ENCODE measurements at regions not wholly inside any gene's neighbourhood (a gene's known extent, or its start where the extent isn't known, plus 50 kb on each side); places are given as distances from the start of the nearest gene placed in this dataset.
"Not testable (repeated sequence)": the region's sequence is repeated elsewhere in the genome, so short reads cannot be mapped to it uniquely, and the experiment has no call there.

GRCh38 chr1:31485166-31485565 lies 72.2 kb downstream of the SERINC2 start:
- H3F3A ChIP-seq (ENCODE audit: insufficient read depth), result peaks cover 22% of the 10 kb centered on the region
- in situ Hi-C loops (cut with MboI), result no loop called here
- no peaks in the 10 kb centered on the region for H3K36me3 ChIP-seq (ENCODE audit: low read depth)
- H3K27me3 ChIP-seq (replicated peaks; ENCODE audit: insufficient read depth), result peaks cover 50% of the 10 kb centered on the region
- H3K79me2 ChIP-seq (ENCODE audit: insufficient read depth), result no peaks in the 10 kb centered on the region
- no peaks in the 10 kb centered on the region for H3K9me2 ChIP-seq (ENCODE audit: insufficient read depth)
- no peak overlapping the region for H3K4me2 ChIP-seq (ENCODE audit: unreplicated experiment)
- H3K4me3 ChIP-seq, result no peak overlapping the region
- DNase-seq, result no peak
- H2AFZ ChIP-seq, result no peak overlapping the region
- peaks cover 17% of the 10 kb centered on the region for H3K4me1 ChIP-seq (ENCODE audit: insufficient read depth)
- no peak overlapping the region for H3K9ac ChIP-seq
- no peaks in the 10 kb centered on the region for H4K20me1 ChIP-seq (ENCODE audit: insufficient read depth)
- TF ChIP-seq EZH2phosphoT487 (IDR thresholded peaks at IDR 0.05; ENCODE audit: insufficient read depth, low read depth) (no peak), EZH2 (IDR thresholded peaks at IDR 0.05; ENCODE audit: insufficient read depth, poor library complexity, severe bottlenecking) (no peak)
- H3K9me3 ChIP-seq (ENCODE audit: low read depth), result no peaks in the 10 kb centered on the region
- 51 to 59% methylated on average over 5 of the region's 5 CpGs for WGBS, 2 experiments (ENCODE audit: low coverage in 1 of 2, low lambda C conversion rate in 2 of 2, missing lambda C conversion rate in 2 of 2)
- H3K27ac ChIP-seq, result no peak overlapping the region

DNA sequence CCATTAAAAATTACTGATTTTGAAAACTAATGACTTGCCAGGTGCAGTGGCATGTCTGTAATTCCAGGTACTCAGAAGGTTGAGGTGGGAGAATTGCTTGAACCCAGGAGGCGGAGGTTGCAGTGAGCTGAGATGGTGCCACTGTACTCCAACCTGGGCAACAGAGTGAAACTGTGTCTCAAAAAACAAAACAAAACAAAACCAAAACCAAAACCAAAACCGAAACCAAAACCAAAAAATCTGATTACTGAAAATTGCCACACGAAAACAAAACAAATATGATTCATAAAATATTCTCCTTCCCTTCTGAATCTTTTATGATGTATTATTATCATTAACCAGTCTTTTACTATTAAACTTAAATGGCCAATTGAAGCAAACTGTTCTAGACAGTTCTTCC lies 74.1 kb downstream of the SERINC2 start:
- no peaks in the 10 kb centered on the region for H4K20me1 ChIP-seq (ENCODE audit: insufficient read depth)
- H3K9me3 ChIP-seq (ENCODE audit: low read depth), result no peaks in the 10 kb centered on the region
- peaks cover 68% of the 10 kb centered on the region for H3K27me3 ChIP-seq (replicated peaks; ENCODE audit: insufficient read depth)
- H3K27ac ChIP-seq, result no peak overlapping the region
- TF ChIP-seq EZH2 (IDR thresholded peaks at IDR 0.05; ENCODE audit: insufficient read depth, poor library complexity, severe bottlenecking) (no peak), EZH2phosphoT487 (IDR thresholded peaks at IDR 0.05; ENCODE audit: insufficient read depth, low read depth) (no peak)
- H3K36me3 ChIP-seq (ENCODE audit: low read depth), result no peaks in the 10 kb centered on the region
- WGBS, 2 experiments (ENCODE audit: low coverage in 1 of 2, low lambda C conversion rate in 2 of 2, missing lambda C conversion rate in 2 of 2), result 92 to 94% methylated on average over 3 of the region's 3 CpGs
- in situ Hi-C loops (cut with MboI), result no loop called here
- no peak for DNase-seq
- no peak overlapping the region for H3K9ac ChIP-seq
- H3K9me2 ChIP-seq (ENCODE audit: insufficient read depth), result no peaks in the 10 kb centered on the region
- peaks cover 16% of the 10 kb centered on the region for H3K4me1 ChIP-seq (ENCODE audit: insufficient read depth)
- peaks cover 18% of the 10 kb centered on the region for H3F3A ChIP-seq (ENCODE audit: insufficient read depth)
- no peaks in the 10 kb centered on the region for H3K79me2 ChIP-seq (ENCODE audit: insufficient read depth)
- H3K4me2 ChIP-seq (ENCODE audit: unreplicated experiment), result no peak overlapping the region
- no peak overlapping the region for H3K4me3 ChIP-seq
- H2AFZ ChIP-seq, result no peak overlapping the region

DNA sequence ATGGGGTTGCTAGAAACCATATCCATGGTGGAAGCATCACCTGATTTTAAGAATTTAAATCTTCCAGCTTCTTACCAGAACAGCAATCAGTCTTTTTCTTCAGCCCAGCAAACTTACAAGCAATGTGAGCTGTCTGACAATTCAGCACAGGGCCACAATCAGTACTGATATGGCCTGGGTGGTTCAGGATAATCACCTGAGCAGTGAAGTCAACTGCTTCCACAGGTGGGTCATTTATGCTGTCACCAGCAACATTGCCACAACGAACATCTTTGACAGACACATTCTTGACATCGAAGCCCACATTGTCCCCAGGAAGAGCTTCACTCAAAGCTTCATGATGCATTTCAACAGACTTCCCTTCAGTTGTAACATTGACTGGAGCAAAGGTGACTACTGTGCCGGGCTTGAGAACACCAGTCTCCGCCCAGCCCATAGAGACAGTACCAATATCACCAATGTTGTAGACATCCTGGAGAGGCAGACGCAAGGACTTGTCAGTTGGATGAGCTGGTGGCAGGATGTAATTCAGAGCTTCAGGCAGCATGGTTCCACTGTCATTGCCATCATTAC lies 74.8 kb downstream of the SERINC2 start:
- 80 to 83% methylated on average over 5 of the region's 5 CpGs for WGBS, 2 experiments (ENCODE audit: low coverage in 1 of 2, low lambda C conversion rate in 2 of 2, missing lambda C conversion rate in 2 of 2)
- no peak overlapping the region for H3K9ac ChIP-seq
- TF ChIP-seq EZH2phosphoT487 (IDR thresholded peaks at IDR 0.05; ENCODE audit: insufficient read depth, low read depth) (no peak), EZH2 (IDR thresholded peaks at IDR 0.05; ENCODE audit: insufficient read depth, poor library complexity, severe bottlenecking) (no peak)
- H3K79me2 ChIP-seq (ENCODE audit: insufficient read depth), result no peaks in the 10 kb centered on the region
- in situ Hi-C loops (cut with MboI), result no loop called here
- H2AFZ ChIP-seq, result no peak overlapping the region
- no peak overlapping the region for H3K27ac ChIP-seq
- H3K9me2 ChIP-seq (ENCODE audit: insufficient read depth), result no peaks in the 10 kb centered on the region
- no peaks in the 10 kb centered on the region for H4K20me1 ChIP-seq (ENCODE audit: insufficient read depth)
- H3K4me1 ChIP-seq (ENCODE audit: insufficient read depth), result peaks cover 9% of the 10 kb centered on the region
- peaks cover 12% of the 10 kb centered on the region for H3F3A ChIP-seq (ENCODE audit: insufficient read depth)
- no peak for DNase-seq
- no peaks in the 10 kb centered on the region for H3K36me3 ChIP-seq (ENCODE audit: low read depth)
- no peak overlapping the region for H3K4me2 ChIP-seq (ENCODE audit: unreplicated experiment)
- H3K27me3 ChIP-seq (replicated peaks; ENCODE audit: insufficient read depth), result peaks cover 75% of the 10 kb centered on the region
- H3K9me3 ChIP-seq (ENCODE audit: low read depth), result no peaks in the 10 kb centered on the region
- H3K4me3 ChIP-seq, result no peak overlapping the region

DNA sequence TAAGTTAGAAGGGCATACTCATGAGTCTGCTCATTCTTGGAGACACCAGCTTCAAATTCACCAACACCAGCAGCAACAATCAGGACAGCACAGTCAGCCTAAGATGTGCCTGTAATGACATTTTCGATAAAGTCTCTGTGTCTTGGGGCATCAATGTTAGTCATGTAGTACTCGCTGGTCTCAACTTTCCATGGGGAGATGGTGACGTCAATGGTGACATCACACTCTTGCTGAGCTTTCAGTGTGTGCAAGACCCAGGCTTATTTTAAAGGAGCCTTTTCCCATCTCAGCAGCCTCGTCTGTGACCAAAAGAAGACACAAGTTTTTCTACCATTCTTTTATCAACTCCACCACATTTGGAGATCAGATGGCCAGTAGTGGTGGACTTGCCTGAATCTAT lies 75.5 kb downstream of the SERINC2 start:
- no peaks in the 10 kb centered on the region for H3K79me2 ChIP-seq (ENCODE audit: insufficient read depth)
- H3K27ac ChIP-seq, result no peak overlapping the region
- no peaks in the 10 kb centered on the region for H3K36me3 ChIP-seq (ENCODE audit: low read depth)
- peaks cover 82% of the 10 kb centered on the region for H3K27me3 ChIP-seq (replicated peaks; ENCODE audit: insufficient read depth)
- H3K9me2 ChIP-seq (ENCODE audit: insufficient read depth), result no peaks in the 10 kb centered on the region
- in situ Hi-C loops (cut with MboI), result no loop called here
- 50 to 58% methylated on average over 4 of the region's 4 CpGs for WGBS, 2 experiments (ENCODE audit: low coverage in 1 of 2, low lambda C conversion rate in 2 of 2, missing lambda C conversion rate in 2 of 2)
- H3F3A ChIP-seq (ENCODE audit: insufficient read depth), result peaks cover 7% of the 10 kb centered on the region
- no peak overlapping the region for H2AFZ ChIP-seq
- no peaks in the 10 kb centered on the region for H3K9me3 ChIP-seq (ENCODE audit: low read depth)
- peaks cover 4% of the 10 kb centered on the region; the same call in 1 of the 2 replicates for H3K4me1 ChIP-seq (ENCODE audit: insufficient read depth)
- peak; percentile 7 for DNase-seq
- no peaks in the 10 kb centered on the region for H4K20me1 ChIP-seq (ENCODE audit: insufficient read depth)
- TF ChIP-seq EZH2 (IDR thresholded peaks at IDR 0.05; ENCODE audit: insufficient read depth, poor library complexity, severe bottlenecking) (no peak), EZH2phosphoT487 (IDR thresholded peaks at IDR 0.05; ENCODE audit: insufficient read depth, low read depth) (no peak)
- H3K4me3 ChIP-seq, result no peak overlapping the region
- H3K9ac ChIP-seq, result no peak overlapping the region
- no peak overlapping the region for H3K4me2 ChIP-seq (ENCODE audit: unreplicated experiment)

DNA sequence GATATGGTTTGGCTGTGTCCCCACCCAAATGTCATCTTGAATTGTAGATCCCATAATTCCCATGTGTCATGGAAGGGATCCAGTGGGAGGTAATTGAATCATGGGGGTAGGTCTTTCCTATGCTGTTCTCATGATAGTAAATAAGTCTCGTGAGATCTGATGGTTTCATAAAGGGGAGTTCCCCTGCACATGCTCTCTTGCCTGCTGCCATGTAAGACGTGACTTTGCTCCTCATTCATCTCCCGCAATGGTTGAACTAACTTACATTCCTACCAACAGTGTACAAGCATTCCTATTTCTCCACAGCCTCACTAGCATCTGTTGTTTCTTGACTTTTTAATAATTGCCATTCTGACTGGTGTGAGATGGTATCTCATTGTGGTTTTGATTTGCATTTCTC lies 76.6 kb downstream of the SERINC2 start:
- 59 to 65% methylated on average over 3 of the region's 3 CpGs for WGBS, 2 experiments (ENCODE audit: low coverage in 1 of 2, low lambda C conversion rate in 2 of 2, missing lambda C conversion rate in 2 of 2)
- in situ Hi-C loops (cut with MboI); DNase-seq: not testable (repeated sequence)

DNA sequence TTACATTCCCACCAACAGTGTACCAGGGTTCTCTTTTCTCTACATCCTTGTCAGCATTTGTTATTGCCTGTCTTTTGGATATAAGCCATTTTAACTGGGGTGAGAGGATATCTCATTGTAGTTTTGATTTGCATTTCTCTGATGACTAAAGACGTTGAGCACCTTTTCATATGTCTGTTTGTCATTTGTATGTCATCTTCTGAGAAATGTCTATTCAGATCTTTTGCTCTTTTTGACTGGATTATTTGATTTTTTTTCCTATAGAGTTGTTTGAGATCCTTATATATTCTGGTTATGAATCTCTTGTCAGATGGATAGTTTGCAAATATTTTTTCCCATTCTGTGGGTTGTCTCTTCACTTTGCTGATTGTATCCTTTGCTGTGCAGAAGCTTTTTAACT lies 77.6 kb downstream of the SERINC2 start:
- H3K4me2 ChIP-seq (ENCODE audit: unreplicated experiment); H3K9ac ChIP-seq; H3F3A ChIP-seq (ENCODE audit: insufficient read depth); H3K79me2 ChIP-seq (ENCODE audit: insufficient read depth); H4K20me1 ChIP-seq (ENCODE audit: insufficient read depth); H2AFZ ChIP-seq; H3K9me3 ChIP-seq (ENCODE audit: low read depth); DNase-seq; H3K4me1 ChIP-seq (ENCODE audit: insufficient read depth); H3K36me3 ChIP-seq (ENCODE audit: low read depth); H3K9me2 ChIP-seq (ENCODE audit: insufficient read depth); H3K27ac ChIP-seq; H3K4me3 ChIP-seq; in situ Hi-C loops (cut with MboI): not testable (repeated sequence)
- peaks cover 75% of the 10 kb centered on the region for H3K27me3 ChIP-seq (replicated peaks; ENCODE audit: insufficient read depth)
- 38 to 40% methylated on average over 1 of the region's 1 CpG for WGBS, 2 experiments (ENCODE audit: low coverage in 1 of 2, low lambda C conversion rate in 2 of 2, missing lambda C conversion rate in 2 of 2)

More for the DNA sequence above, 76.6 kb downstream of the SERINC2 start:
- H3K27ac ChIP-seq; H3F3A ChIP-seq (ENCODE audit: insufficient read depth); H3K4me3 ChIP-seq; H3K79me2 ChIP-seq (ENCODE audit: insufficient read depth); H3K4me2 ChIP-seq (ENCODE audit: unreplicated experiment); H3K9ac ChIP-seq; H2AFZ ChIP-seq; H4K20me1 ChIP-seq (ENCODE audit: insufficient read depth); H3K9me2 ChIP-seq (ENCODE audit: insufficient read depth); H3K36me3 ChIP-seq (ENCODE audit: low read depth); H3K9me3 ChIP-seq (ENCODE audit: low read depth); H3K4me1 ChIP-seq (ENCODE audit: insufficient read depth): not testable (repeated sequence)
- peaks cover 85% of the 10 kb centered on the region for H3K27me3 ChIP-seq (replicated peaks; ENCODE audit: insufficient read depth)

DNA sequence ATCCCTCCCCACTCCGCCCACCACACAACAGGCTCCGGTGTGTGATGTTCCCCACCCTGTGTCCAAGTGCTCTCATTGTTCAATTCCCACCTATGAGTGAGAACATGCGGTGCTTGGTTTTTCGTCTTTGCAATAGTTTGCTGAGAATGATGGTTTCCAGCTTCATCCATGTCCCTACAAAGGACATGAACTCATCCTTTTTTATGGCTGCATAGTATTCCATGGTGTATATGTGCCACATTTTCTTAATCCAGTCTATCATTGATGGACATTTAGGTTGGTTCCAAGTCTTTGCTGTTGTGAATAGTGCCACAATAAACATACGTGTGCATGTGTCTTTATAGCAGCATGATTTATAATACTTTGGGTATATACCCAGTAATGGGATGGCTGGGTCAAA lies 81.0 kb upstream of the TINAGL1 start:
- H3K36me3 ChIP-seq (ENCODE audit: low read depth); H3K27ac ChIP-seq; H3K4me2 ChIP-seq (ENCODE audit: unreplicated experiment); in situ Hi-C loops (cut with MboI); H2AFZ ChIP-seq; H3K4me3 ChIP-seq; H3K9me3 ChIP-seq (ENCODE audit: low read depth); H3F3A ChIP-seq (ENCODE audit: insufficient read depth); H3K4me1 ChIP-seq (ENCODE audit: insufficient read depth); DNase-seq; H3K9ac ChIP-seq; H4K20me1 ChIP-seq (ENCODE audit: insufficient read depth); H3K79me2 ChIP-seq (ENCODE audit: insufficient read depth); H3K9me2 ChIP-seq (ENCODE audit: insufficient read depth): not testable (repeated sequence)
- H3K27me3 ChIP-seq (replicated peaks; ENCODE audit: insufficient read depth), result peaks cover 45% of the 10 kb centered on the region
- 82 to 91% methylated on average over 5 of the region's 5 CpGs for WGBS, 2 experiments (ENCODE audit: low coverage in 1 of 2, low lambda C conversion rate in 2 of 2, missing lambda C conversion rate in 2 of 2)
